ENCODE measurements at regions not wholly inside any gene's neighbourhood (a gene's known extent, or its start where the extent isn't known, plus 50 kb on each side); places are given as distances from the start of the nearest gene placed in this dataset.

DNA sequence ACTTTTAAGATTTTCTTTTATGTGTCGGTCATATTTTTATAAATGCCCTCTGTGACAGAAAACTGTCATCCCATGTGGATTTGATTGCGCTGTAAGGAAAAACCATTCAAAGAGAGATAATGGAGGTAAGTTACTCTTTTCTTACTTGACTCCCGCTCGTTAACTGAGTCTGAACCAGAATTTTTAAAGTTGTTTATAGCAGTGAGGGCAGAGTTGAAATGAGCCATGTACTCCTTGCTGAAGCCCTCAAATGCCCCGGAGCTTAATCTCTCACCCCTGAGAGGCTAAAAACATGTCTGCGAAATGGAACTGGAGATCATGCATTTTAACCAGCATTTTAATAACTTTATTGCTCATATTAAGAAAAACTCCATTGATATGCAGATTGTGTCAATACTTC lies 320.0 kb upstream of the SOX11 start:
- Mint-ChIP-seq H3K4me3 (ENCODE audit: unreplicated experiment) (no peak overlapping the region), H3K36me3 (ENCODE audit: insufficient read depth, unreplicated experiment) (no peaks in the 10 kb centered on the region), H3K27ac (ENCODE audit: unreplicated experiment) (no peak overlapping the region), H3K27me3 (ENCODE audit: insufficient read depth, unreplicated experiment) (no peaks in the 10 kb centered on the region), H3K4me1 (ENCODE audit: low read depth, unreplicated experiment) (no peaks in the 10 kb centered on the region), H3K9me3 (ENCODE audit: unreplicated experiment) (no peaks in the 10 kb centered on the region)
- Histone ChIP-seq H3K4me1 (no peaks in the 10 kb centered on the region), H3K4me3 (ENCODE audit: low read depth, low read length) (no peak overlapping the region), H3K36me3 (ENCODE audit: control insufficient read depth, insufficient read depth, low read length) (no peaks in the 10 kb centered on the region), H3K27me3 (replicated peaks; ENCODE audit: control insufficient read depth, insufficient read depth, low read length) (no peaks in the 10 kb centered on the region), H3K9me3 (no peaks in the 10 kb centered on the region)
- ChIA-PET CTCF (no interaction called here), POLR2A (no interaction called here)
- intact Hi-C loops (cut with micrococcal nuclease; ENCODE audit: unreplicated experiment) = no loop called here
- TF ChIP-seq, protein P1, sequence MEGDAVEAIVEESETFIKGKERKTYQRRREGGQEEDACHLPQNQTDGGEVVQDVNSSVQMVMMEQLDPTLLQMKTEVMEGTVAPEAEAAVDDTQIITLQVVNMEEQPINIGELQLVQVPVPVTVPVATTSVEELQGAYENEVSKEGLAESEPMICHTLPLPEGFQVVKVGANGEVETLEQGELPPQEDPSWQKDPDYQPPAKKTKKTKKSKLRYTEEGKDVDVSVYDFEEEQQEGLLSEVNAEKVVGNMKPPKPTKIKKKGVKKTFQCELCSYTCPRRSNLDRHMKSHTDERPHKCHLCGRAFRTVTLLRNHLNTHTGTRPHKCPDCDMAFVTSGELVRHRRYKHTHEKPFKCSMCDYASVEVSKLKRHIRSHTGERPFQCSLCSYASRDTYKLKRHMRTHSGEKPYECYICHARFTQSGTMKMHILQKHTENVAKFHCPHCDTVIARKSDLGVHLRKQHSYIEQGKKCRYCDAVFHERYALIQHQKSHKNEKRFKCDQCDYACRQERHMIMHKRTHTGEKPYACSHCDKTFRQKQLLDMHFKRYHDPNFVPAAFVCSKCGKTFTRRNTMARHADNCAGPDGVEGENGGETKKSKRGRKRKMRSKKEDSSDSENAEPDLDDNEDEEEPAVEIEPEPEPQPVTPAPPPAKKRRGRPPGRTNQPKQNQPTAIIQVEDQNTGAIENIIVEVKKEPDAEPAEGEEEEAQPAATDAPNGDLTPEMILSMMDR (IDR thresholded peaks at IDR 0.05; ENCODE audit: insufficient read depth in 1 of 2, low read depth in 1 of 2, low read length in 1 of 2, severe bottlenecking in 1 of 2, unreplicated experiment in 1 of 2) = no peak
- no peak for DNase-seq
- no TSS peak for BruUV-seq (replicated peaks)

DNA sequence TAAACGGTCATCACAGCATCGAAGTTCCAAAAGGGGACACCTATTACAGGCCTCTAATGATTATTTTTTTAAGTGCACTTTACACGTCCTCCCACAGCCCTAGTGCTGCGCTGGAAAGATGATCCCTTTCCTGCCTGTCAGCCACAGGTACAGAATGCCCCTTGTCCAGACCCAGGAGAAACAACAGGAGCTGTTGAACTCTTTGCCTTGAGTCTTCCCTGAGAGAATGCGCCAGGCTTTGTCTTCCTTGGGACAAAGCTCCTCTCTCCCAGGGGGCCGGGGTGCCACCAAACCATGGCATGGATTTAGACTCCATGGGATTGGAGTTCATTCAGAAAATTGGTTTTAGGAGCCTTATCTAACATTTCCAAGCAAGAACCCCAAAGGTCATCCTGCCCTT lies 319.0 kb upstream of the SOX11 start:
- CTCF ChIA-PET = no interaction called here

GRCh38 chr2:5374762-5375161 lies 317.4 kb upstream of the SOX11 start:
- CTCF ChIA-PET = no interaction called here
- intact Hi-C loops (cut with micrococcal nuclease; ENCODE audit: unreplicated experiment) = no loop called here
- H3K27ac Mint-ChIP-seq (ENCODE audit: unreplicated experiment) = no peak overlapping the region
- no TSS peak for BruUV-seq (replicated peaks)
- peaks cover under 1% of the 10 kb centered on the region for H3K27me3 Mint-ChIP-seq (ENCODE audit: insufficient read depth, unreplicated experiment)
- no peaks in the 10 kb centered on the region for H3K4me1 Mint-ChIP-seq (ENCODE audit: low read depth, unreplicated experiment)
- no peaks in the 10 kb centered on the region for H3K9me3 Mint-ChIP-seq (ENCODE audit: unreplicated experiment)
- Histone ChIP-seq H3K36me3 (ENCODE audit: control insufficient read depth, insufficient read depth, low read length) (no peaks in the 10 kb centered on the region), H3K4me3 (ENCODE audit: low read depth, low read length) (no peak overlapping the region), H3K4me1 (no peaks in the 10 kb centered on the region), H3K9me3 (no peaks in the 10 kb centered on the region; the same call in 1 of the 2 replicates), H3K27me3 (replicated peaks; ENCODE audit: control insufficient read depth, insufficient read depth, low read length) (no peaks in the 10 kb centered on the region)
- no peak for DNase-seq
- POLR2A ChIA-PET = no interaction called here
- no peaks in the 10 kb centered on the region for H3K36me3 Mint-ChIP-seq (ENCODE audit: insufficient read depth, unreplicated experiment)
- TF ChIP-seq, protein P1 (IDR thresholded peaks at IDR 0.05; ENCODE audit: insufficient read depth in 1 of 2, low read depth in 1 of 2, low read length in 1 of 2, severe bottlenecking in 1 of 2, unreplicated experiment in 1 of 2) = no peak
- no peak overlapping the region for H3K4me3 Mint-ChIP-seq (ENCODE audit: unreplicated experiment)

More for the DNA sequence above, 319.0 kb upstream of the SOX11 start:
- no peaks in the 10 kb centered on the region for H3K27me3 Mint-ChIP-seq (ENCODE audit: insufficient read depth, unreplicated experiment)
- POLR2A ChIA-PET = no interaction called here
- H3K27ac Mint-ChIP-seq (ENCODE audit: unreplicated experiment) = no peak overlapping the region
- H3K4me3 Mint-ChIP-seq (ENCODE audit: unreplicated experiment) = no peak overlapping the region
- Histone ChIP-seq H3K27me3 (replicated peaks; ENCODE audit: control insufficient read depth, insufficient read depth, low read length) (no peaks in the 10 kb centered on the region), H3K9me3 (no peaks in the 10 kb centered on the region), H3K36me3 (ENCODE audit: control insufficient read depth, insufficient read depth, low read length) (no peaks in the 10 kb centered on the region), H3K4me3 (ENCODE audit: low read depth, low read length) (no peak overlapping the region), H3K4me1 (no peaks in the 10 kb centered on the region)
- BruUV-seq (replicated peaks) = no TSS peak
- DNase-seq = no peak
- no peaks in the 10 kb centered on the region for H3K36me3 Mint-ChIP-seq (ENCODE audit: insufficient read depth, unreplicated experiment)
- no peaks in the 10 kb centered on the region for H3K9me3 Mint-ChIP-seq (ENCODE audit: unreplicated experiment)
- TF ChIP-seq, protein P1 (IDR thresholded peaks at IDR 0.05; ENCODE audit: insufficient read depth in 1 of 2, low read depth in 1 of 2, low read length in 1 of 2, severe bottlenecking in 1 of 2, unreplicated experiment in 1 of 2) = no peak
- no peaks in the 10 kb centered on the region for H3K4me1 Mint-ChIP-seq (ENCODE audit: low read depth, unreplicated experiment)
- intact Hi-C loops (cut with micrococcal nuclease; ENCODE audit: unreplicated experiment) = no loop called here

All from Caco-2 (cell line).